HepG2 (cell line): ENCODE measurements at regions not wholly inside any gene's neighbourhood (a gene's known extent, or its start where the extent isn't known, plus 50 kb on each side); places are given as distances from the start of the nearest gene placed in this dataset.

Experiments
- CHD2 ChIP-seq: IDR thresholded peaks from 2 replicates; pipeline ENCODE4 v1.6.1; 2011; ENCODE audit warnings: low read depth, low read length, improper control_type of control experiment
- MIER3 ChIP-seq: IDR thresholded peaks from 2 replicates; pipeline ENCODE4 v1.6.1; 2016; ENCODE audit warnings: missing compliant biosample characterization, borderline replicate concordance
- NR2C2 ChIP-seq: sonication (generic); formaldehyde crosslinking; IDR thresholded peaks from 2 replicates; pipeline ENCODE4 v1.4.0; 2020; ENCODE audit warnings: missing genetic modification reagents, mild to moderate bottlenecking, moderate library complexity, borderline replicate concordance
- NR2F6 ChIP-seq, 2 experiments: IDR thresholded peaks; 2 replicates each; pipeline ENCODE4 v1.6.1; 2016; ENCODE audit warnings: antibody characterized with exemption in 1 of 2, mild to moderate bottlenecking in 1 of 2
- THYN1 ChIP-seq: sonication (generic); formaldehyde crosslinking; IDR thresholded peaks from 2 replicates; pipeline ENCODE4 v1.8.1; 2023; ENCODE audit warnings: low read depth, mild to moderate bottlenecking, moderate library complexity, missing genetic modification reagents, borderline replicate concordance
- ZNF138 ChIP-seq: sonication (generic); formaldehyde crosslinking; IDR thresholded peaks from 2 replicates; pipeline ENCODE4 v1.5.0; 2020; ENCODE audit warnings: mild to moderate bottlenecking, low read depth, missing genetic modification reagents
- ZNF589 ChIP-seq: sonication (generic); formaldehyde crosslinking; conservative IDR thresholded peaks from 2 replicates; pipeline ENCODE4 v1.8.0; 2022; ENCODE audit warnings: mild to moderate bottlenecking, moderate library complexity, missing genetic modification reagents
- ZNF644 ChIP-seq: IDR thresholded peaks from 2 replicates; pipeline ENCODE4 v1.6.1; 2016; ENCODE audit warnings: low read depth
- ZNF780A ChIP-seq: sonication (generic); formaldehyde crosslinking; IDR thresholded peaks from 2 replicates; pipeline ENCODE4 v1.8.0; 2022; ENCODE audit warnings: mild to moderate bottlenecking, missing genetic modification reagents, moderate library complexity
- ZSCAN12 ChIP-seq: sonication (generic); formaldehyde crosslinking; IDR thresholded peaks from 2 replicates; pipeline ENCODE4 v1.9.0; 2021; ENCODE audit warnings: mild to moderate bottlenecking, missing genetic modification reagents
- TF ChIP-seq, protein P1 (sequence below): sonication (generic); formaldehyde crosslinking; conservative IDR thresholded peaks from 2 replicates; pipeline ENCODE4 v1.4.0; 2020; ENCODE audit warnings: missing genetic modification reagents
- TF ChIP-seq, protein P2 (sequence below): sonication (generic); formaldehyde crosslinking; IDR thresholded peaks from 2 replicates; pipeline ENCODE4 v1.5.0; 2020; ENCODE audit warnings: missing genetic modification reagents, mild to moderate bottlenecking, borderline replicate concordance
- TF ChIP-seq, protein P3 (sequence below): sonication (generic); formaldehyde crosslinking; IDR thresholded peaks from 2 replicates; pipeline ENCODE4 v1.5.0; 2020; ENCODE audit warnings: missing genetic modification reagents
- TF ChIP-seq, protein P4 (sequence below): sonication (generic); formaldehyde crosslinking; IDR thresholded peaks from 2 replicates; pipeline ENCODE4 v1.5.1; 2020; ENCODE audit warnings: missing genetic modification reagents, mild to moderate bottlenecking, borderline replicate concordance
- TF ChIP-seq, protein P5 (sequence below): sonication (generic); formaldehyde crosslinking; IDR thresholded peaks from 2 replicates; pipeline ENCODE4 v1.4.0; 2020; ENCODE audit warnings: missing genetic modification reagents
- TF ChIP-seq, protein P6 (sequence below): sonication (generic); formaldehyde crosslinking; IDR thresholded peaks from 2 replicates; pipeline ENCODE4 v1.5.1; 2020; ENCODE audit warnings: missing genetic modification reagents, mild to moderate bottlenecking, borderline replicate concordance

DNA sequence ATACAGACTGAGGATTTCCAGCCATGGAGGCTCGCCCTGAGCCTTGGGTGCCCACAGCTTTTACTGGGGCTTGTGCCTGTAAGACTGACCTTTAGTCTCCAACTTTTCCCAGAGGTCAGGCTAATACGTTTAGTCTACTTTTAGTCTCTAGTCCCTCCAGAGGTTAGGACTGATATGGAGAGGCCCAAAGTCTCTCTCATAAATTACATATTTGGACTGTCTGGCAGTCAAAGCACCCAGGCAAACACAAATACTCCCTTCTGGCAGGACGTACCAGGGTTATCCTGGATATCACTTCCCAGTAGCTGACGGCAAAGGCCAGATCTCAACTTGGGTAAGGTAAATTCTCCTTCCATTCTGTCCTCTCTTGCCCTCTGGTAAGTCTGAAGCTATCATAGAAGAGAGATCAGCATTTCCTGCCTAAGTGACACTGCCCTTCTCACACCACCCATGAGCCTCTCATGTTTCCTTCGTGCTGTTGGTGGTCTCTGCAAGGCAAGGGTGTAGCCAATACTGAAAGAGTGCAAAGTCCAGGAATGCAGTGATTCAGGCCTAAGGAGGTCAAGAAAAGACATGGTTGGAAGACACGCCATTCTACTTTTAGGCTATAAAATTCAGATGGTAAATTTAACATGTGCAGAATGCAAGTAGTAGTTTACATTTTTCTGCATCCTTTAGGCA is 69.3 kb upstream of the NEDD4L start (continued):
- TF ChIP-seq, protein P1, sequence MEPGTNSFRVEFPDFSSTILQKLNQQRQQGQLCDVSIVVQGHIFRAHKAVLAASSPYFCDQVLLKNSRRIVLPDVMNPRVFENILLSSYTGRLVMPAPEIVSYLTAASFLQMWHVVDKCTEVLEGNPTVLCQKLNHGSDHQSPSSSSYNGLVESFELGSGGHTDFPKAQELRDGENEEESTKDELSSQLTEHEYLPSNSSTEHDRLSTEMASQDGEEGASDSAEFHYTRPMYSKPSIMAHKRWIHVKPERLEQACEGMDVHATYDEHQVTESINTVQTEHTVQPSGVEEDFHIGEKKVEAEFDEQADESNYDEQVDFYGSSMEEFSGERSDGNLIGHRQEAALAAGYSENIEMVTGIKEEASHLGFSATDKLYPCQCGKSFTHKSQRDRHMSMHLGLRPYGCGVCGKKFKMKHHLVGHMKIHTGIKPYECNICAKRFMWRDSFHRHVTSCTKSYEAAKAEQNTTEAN (CRISPR knock-in tag) = no peak
- TF ChIP-seq ZNF589 (CRISPR knock-in tag) (no peak), NR2F6 (IDR thresholded peaks at IDR 0.05) (peak; percentile 37; the same call in 1 of the 2 replicates), NR2F6 (CRISPR knock-in tag; IDR thresholded peaks at IDR 0.05) (no peak), ZNF138 (CRISPR knock-in tag) (0 out of 2 replicates have a peak, but pooled peaks have one; percentile 44), CHD2 (no peak), THYN1 (CRISPR knock-in tag) (no peak), MIER3 (CRISPR knock-in tag) (no peak), NR2C2 (CRISPR knock-in tag) (no peak), ZNF644 (CRISPR knock-in tag) (peak; percentile 34; the same call in 1 of the 2 replicates), ZSCAN12 (CRISPR knock-in tag) (no peak), ZNF780A (CRISPR knock-in tag) (no peak)
- TF ChIP-seq, protein P2, sequence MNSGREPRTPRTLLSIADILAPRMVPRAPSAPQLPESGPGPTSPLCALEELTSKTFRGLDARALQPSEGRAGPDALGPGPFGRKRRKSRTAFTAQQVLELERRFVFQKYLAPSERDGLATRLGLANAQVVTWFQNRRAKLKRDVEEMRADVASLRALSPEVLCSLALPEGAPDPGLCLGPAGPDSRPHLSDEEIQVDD (CRISPR knock-in tag) = no peak
- TF ChIP-seq, protein P3, sequence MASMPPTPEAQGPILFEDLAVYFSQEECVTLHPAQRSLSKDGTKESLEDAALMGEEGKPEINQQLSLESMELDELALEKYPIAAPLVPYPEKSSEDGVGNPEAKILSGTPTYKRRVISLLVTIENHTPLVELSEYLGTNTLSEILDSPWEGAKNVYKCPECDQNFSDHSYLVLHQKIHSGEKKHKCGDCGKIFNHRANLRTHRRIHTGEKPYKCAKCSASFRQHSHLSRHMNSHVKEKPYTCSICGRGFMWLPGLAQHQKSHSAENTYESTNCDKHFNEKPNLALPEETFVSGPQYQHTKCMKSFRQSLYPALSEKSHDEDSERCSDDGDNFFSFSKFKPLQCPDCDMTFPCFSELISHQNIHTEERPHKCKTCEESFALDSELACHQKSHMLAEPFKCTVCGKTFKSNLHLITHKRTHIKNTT (CRISPR knock-in tag) = no peak
- TF ChIP-seq, protein P4, sequence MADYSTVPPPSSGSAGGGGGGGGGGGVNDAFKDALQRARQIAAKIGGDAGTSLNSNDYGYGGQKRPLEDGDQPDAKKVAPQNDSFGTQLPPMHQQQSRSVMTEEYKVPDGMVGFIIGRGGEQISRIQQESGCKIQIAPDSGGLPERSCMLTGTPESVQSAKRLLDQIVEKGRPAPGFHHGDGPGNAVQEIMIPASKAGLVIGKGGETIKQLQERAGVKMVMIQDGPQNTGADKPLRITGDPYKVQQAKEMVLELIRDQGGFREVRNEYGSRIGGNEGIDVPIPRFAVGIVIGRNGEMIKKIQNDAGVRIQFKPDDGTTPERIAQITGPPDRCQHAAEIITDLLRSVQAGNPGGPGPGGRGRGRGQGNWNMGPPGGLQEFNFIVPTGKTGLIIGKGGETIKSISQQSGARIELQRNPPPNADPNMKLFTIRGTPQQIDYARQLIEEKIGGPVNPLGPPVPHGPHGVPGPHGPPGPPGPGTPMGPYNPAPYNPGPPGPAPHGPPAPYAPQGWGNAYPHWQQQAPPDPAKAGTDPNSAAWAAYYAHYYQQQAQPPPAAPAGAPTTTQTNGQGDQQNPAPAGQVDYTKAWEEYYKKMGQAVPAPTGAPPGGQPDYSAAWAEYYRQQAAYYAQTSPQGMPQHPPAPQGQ (CRISPR knock-in tag) = no peak
- TF ChIP-seq, protein P5, sequence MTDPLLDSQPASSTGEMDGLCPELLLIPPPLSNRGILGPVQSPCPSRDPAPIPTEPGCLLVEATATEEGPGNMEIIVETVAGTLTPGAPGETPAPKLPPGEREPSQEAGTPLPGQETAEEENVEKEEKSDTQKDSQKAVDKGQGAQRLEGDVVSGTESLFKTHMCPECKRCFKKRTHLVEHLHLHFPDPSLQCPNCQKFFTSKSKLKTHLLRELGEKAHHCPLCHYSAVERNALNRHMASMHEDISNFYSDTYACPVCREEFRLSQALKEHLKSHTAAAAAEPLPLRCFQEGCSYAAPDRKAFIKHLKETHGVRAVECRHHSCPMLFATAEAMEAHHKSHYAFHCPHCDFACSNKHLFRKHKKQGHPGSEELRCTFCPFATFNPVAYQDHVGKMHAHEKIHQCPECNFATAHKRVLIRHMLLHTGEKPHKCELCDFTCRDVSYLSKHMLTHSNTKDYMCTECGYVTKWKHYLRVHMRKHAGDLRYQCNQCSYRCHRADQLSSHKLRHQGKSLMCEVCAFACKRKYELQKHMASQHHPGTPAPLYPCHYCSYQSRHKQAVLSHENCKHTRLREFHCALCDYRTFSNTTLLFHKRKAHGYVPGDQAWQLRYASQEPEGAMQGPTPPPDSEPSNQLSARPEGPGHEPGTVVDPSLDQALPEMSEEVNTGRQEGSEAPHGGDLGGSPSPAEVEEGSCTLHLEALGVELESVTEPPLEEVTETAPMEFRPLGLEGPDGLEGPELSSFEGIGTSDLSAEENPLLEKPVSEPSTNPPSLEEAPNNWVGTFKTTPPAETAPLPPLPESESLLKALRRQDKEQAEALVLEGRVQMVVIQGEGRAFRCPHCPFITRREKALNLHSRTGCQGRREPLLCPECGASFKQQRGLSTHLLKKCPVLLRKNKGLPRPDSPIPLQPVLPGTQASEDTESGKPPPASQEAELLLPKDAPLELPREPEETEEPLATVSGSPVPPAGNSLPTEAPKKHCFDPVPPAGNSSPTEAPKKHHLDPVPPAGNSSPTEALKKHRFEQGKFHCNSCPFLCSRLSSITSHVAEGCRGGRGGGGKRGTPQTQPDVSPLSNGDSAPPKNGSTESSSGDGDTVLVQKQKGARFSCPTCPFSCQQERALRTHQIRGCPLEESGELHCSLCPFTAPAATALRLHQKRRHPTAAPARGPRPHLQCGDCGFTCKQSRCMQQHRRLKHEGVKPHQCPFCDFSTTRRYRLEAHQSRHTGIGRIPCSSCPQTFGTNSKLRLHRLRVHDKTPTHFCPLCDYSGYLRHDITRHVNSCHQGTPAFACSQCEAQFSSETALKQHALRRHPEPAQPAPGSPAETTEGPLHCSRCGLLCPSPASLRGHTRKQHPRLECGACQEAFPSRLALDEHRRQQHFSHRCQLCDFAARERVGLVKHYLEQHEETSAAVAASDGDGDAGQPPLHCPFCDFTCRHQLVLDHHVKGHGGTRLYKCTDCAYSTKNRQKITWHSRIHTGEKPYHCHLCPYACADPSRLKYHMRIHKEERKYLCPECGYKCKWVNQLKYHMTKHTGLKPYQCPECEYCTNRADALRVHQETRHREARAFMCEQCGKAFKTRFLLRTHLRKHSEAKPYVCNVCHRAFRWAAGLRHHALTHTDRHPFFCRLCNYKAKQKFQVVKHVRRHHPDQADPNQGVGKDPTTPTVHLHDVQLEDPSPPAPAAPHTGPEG (CRISPR knock-in tag) = no peak
- TF ChIP-seq, protein P6, sequence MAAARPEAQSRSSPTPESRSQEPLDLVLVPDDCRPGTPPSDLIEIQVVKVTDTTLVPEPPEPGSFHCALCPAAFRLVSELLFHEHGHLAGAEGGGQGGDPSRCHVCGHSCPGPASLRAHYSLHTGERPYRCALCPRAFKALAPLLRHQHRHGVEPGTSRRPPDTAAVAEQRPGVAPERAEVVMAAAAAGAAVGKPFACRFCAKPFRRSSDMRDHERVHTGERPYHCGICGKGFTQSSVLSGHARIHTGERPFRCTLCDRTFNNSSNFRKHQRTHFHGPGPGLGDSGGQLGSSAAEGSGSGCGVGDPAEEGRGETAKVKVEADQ (CRISPR knock-in tag) = 0 out of 2 replicates have a peak, but pooled peaks have one; percentile 37
